IMR-90 (cell line): ENCODE measurements at regions not wholly inside any gene's neighbourhood (a gene's known extent, or its start where the extent isn't known, plus 50 kb on each side); places are given as distances from the start of the nearest gene placed in this dataset.

Experiments
- ATAC-seq: fragments of 200-7000 bp; cut with Tn5 transposase; 2 replicates; pipeline ENCODE4 v1.9.1; 2020; ENCODE audit warnings: low read depth, mild to moderate bottlenecking, moderate library complexity
- BruUV-seq: library from RNA; stranded (reverse); fragments of 400-500 nt; replicated peaks from 2 replicates; lab custom pipeline; 2021; lab: Mats Ljungman, UMichigan
- CTCF ChIA-PET: fragments of 300-600 bp; formaldehyde crosslinking; extraction: SDS; loops from one replicate; lab custom pipeline; 2021; ENCODE audit warnings: antibody characterized with exemption; lab: Yijun Ruan, JAX
- POLR2A ChIA-PET: fragments of 300-600 bp; sonication (Branson Sonifier 250); formaldehyde crosslinking; loops from one replicate; lab custom pipeline; 2022; ENCODE audit warnings: antibody characterized with exemption; ENCODE audit not compliant: unreplicated experiment; lab: Charles Lee
- DNase-seq: peaks from one replicate; pipeline ENCODE4 v3.0.0; 2013
- H2AFZ ChIP-seq: replicated peaks from 2 replicates; pipeline ENCODE3; 2013; ENCODE audit warnings: low read length, mild to moderate bottlenecking; ENCODE audit not compliant: poor library complexity
- H2AK5ac ChIP-seq: 2 replicates; pipeline ENCODE4 v1.6.1; 2013; ENCODE audit warnings: low read depth, low read length, inconsistent platforms
- H2AK9ac ChIP-seq: replicated peaks from 2 replicates; pipeline ENCODE3; 2013; ENCODE audit warnings: mild to moderate bottlenecking, low read depth, low read length, moderate library complexity; ENCODE audit not compliant: poor library complexity
- H2BK120ac ChIP-seq: 2 replicates; pipeline ENCODE4 v1.6.1; 2013; ENCODE audit warnings: low read depth, low read length, inconsistent platforms
- H2BK15ac ChIP-seq: 3 replicates; pipeline ENCODE4 v1.6.1; 2013; ENCODE audit warnings: low read depth, low read length, inconsistent platforms
- H2BK20ac ChIP-seq: 2 replicates; pipeline ENCODE4 v1.6.1; 2013; ENCODE audit warnings: low read depth, mild to moderate bottlenecking, inconsistent platforms, low read length, moderate library complexity
- H2BK5ac ChIP-seq: 2 replicates; pipeline ENCODE4 v1.6.1; 2013; ENCODE audit warnings: mild to moderate bottlenecking, low read depth, low read length, inconsistent platforms; ENCODE audit not compliant: poor library complexity, severe bottlenecking
- H3K14ac ChIP-seq: replicated peaks from 2 replicates; pipeline ENCODE4 v1.6.1; 2013; ENCODE audit warnings: low read depth, low read length, inconsistent platforms
- H3K18ac ChIP-seq: 2 replicates; pipeline ENCODE4 v1.6.1; 2013; ENCODE audit warnings: low read depth, low read length, control low read depth
- H3K23ac ChIP-seq: 2 replicates; pipeline ENCODE4 v1.6.1; 2013; ENCODE audit warnings: low read depth, low read length, inconsistent platforms
- H3K27ac ChIP-seq: 2 replicates; pipeline ENCODE4 v1.5.1; 2013; ENCODE audit warnings: mild to moderate bottlenecking, control low read depth, low read length; ENCODE audit not compliant: insufficient read depth
- H3K27me3 ChIP-seq: 2 replicates; pipeline ENCODE4 v1.6.1; 2013; ENCODE audit warnings: low read length; ENCODE audit not compliant: control insufficient read depth, insufficient read depth
- H3K36me3 ChIP-seq: 2 replicates; pipeline ENCODE4 v1.6.1; 2013; ENCODE audit warnings: low read length, mixed read lengths; ENCODE audit not compliant: control insufficient read depth, insufficient read depth
- H3K4ac ChIP-seq: 2 replicates; pipeline ENCODE4 v1.6.1; 2013; ENCODE audit warnings: low read depth, low read length, inconsistent platforms
- H3K4me1 ChIP-seq: 2 replicates; pipeline ENCODE4 v1.6.1; 2013; ENCODE audit warnings: low read length, mixed read lengths; ENCODE audit not compliant: control insufficient read depth, insufficient read depth
- H3K4me2 ChIP-seq: 2 replicates; pipeline ENCODE4 v1.6.1; 2013; ENCODE audit warnings: low read depth, mild to moderate bottlenecking, control low read depth, low read length, moderate library complexity
- H3K4me3 ChIP-seq: 2 replicates; pipeline ENCODE4 v1.5.1; 2013; ENCODE audit warnings: low read depth, mild to moderate bottlenecking, control low read depth, low read length, moderate library complexity; ENCODE audit not compliant: insufficient read depth
- H3K56ac ChIP-seq: 2 replicates; pipeline ENCODE4 v1.6.1; 2013; ENCODE audit warnings: low read length, inconsistent platforms; ENCODE audit not compliant: insufficient read depth; ENCODE audit errors: extremely low read depth
- H3K79me1 ChIP-seq, 2 experiments: 2 replicates each; pipeline ENCODE4 v1.6.1; 2013; ENCODE audit warnings: low read length in 2 of 2, inconsistent platforms in 1 of 2, low read depth in 1 of 2
- H3K9ac ChIP-seq: 2 replicates; pipeline ENCODE4 v1.6.1; 2013; ENCODE audit warnings: low read depth, low read length, control low read depth
- H3K9me1 ChIP-seq: 2 replicates; pipeline ENCODE4 v1.6.1; 2013; ENCODE audit warnings: low read length, inconsistent platforms; ENCODE audit not compliant: insufficient read depth
- H3K9me3 ChIP-seq: 2 replicates; pipeline ENCODE4 v1.6.1; 2013; ENCODE audit warnings: low read length; ENCODE audit not compliant: control insufficient read depth, insufficient read depth
- H4K20me1 ChIP-seq: 2 replicates; pipeline ENCODE4 v1.6.1; 2013; ENCODE audit warnings: low read length, inconsistent platforms; ENCODE audit not compliant: insufficient read depth
- H4K5ac ChIP-seq: 2 replicates; pipeline ENCODE4 v1.6.1; 2013; ENCODE audit warnings: mild to moderate bottlenecking, low read depth, low read length, control low read depth
- H4K8ac ChIP-seq, 2 experiments: 2 replicates each; pipeline ENCODE4 v1.6.1; 2013; ENCODE audit warnings: low read depth in 2 of 2, low read length in 2 of 2, control low read depth in 1 of 2, inconsistent platforms in 1 of 2
- H4K91ac ChIP-seq: 2 replicates; pipeline ENCODE4 v1.6.1; 2013; ENCODE audit warnings: low read depth, low read length, inconsistent platforms; ENCODE audit not compliant: insufficient read depth
- BHLHE40 ChIP-seq: fragments of 150-350 bp; IDR thresholded peaks from 2 replicates; pipeline ENCODE4 v1.6.1; 2016; ENCODE audit warnings: mild to moderate bottlenecking, low read depth, low read length
- CEBPB ChIP-seq: IDR thresholded peaks from 2 replicates; pipeline ENCODE4 v1.6.1; 2012; ENCODE audit warnings: low read depth, low read length, improper control_type of control experiment
- CHD1 ChIP-seq: IDR thresholded peaks from 2 replicates; pipeline ENCODE4 v1.6.1; 2012; ENCODE audit warnings: low read depth, low read length, improper control_type of control experiment
- ELK1 ChIP-seq: fragments of 150-350 bp; IDR thresholded peaks from 2 replicates; pipeline ENCODE4 v1.6.1; 2016; ENCODE audit warnings: low read depth, mild to moderate bottlenecking, low read length, moderate library complexity, borderline replicate concordance
- FOS ChIP-seq: fragments of 150-350 bp; IDR thresholded peaks from 2 replicates; pipeline ENCODE4 v1.6.1; 2016; ENCODE audit warnings: low read depth, low read length
- MAZ ChIP-seq: IDR thresholded peaks from 2 replicates; pipeline ENCODE4 v1.6.1; 2012; ENCODE audit warnings: low read depth, mild to moderate bottlenecking, low read length, improper control_type of control experiment, moderate library complexity, borderline replicate concordance
- MXI1 ChIP-seq: IDR thresholded peaks from 2 replicates; pipeline ENCODE4 v1.6.1; 2012; ENCODE audit warnings: low read depth, mild to moderate bottlenecking, low read length, moderate library complexity, borderline replicate concordance
- POLR2A ChIP-seq: IDR thresholded peaks from 2 replicates; pipeline ENCODE4 v1.6.1; 2012; ENCODE audit warnings: mild to moderate bottlenecking, low read depth, low read length
- RAD21 ChIP-seq: IDR thresholded peaks from 2 replicates; pipeline ENCODE4 v1.6.1; 2012; ENCODE audit warnings: low read length, improper control_type of control experiment
- RFX5 ChIP-seq: IDR thresholded peaks from 2 replicates; pipeline ENCODE4 v1.8.0; 2012; ENCODE audit warnings: low read depth, mild to moderate bottlenecking, low read length, moderate library complexity
- SMC3 ChIP-seq: fragments of 150-350 bp; IDR thresholded peaks from 2 replicates; pipeline ENCODE4 v1.6.1; 2016; ENCODE audit warnings: low read depth, mild to moderate bottlenecking, antibody characterized with exemption, low read length, moderate library complexity
- WGBS, 2 experiments: methylation state at CpG; one replicate each; pipeline versions ENCODE4 v1.1.5 to v1.1.7; 2013; ENCODE audit warnings: missing lambda C conversion rate in 2 of 2; ENCODE audit not compliant: insufficient read length in 1 of 2; ENCODE audit errors: extremely low coverage in 2 of 2; 5-methylcytosine and 5-hydroxymethylcytosine counted together
- dilution Hi-C: fragments of 300-500 bp; cut with HindIII; formaldehyde crosslinking; loops from one replicate; pipeline ENCODE4 v1.14.3; 2018; ENCODE audit warnings: low sequenced_read_pairs; ENCODE audit not compliant: unreplicated experiment
- in situ Hi-C: fragments of 300-500 bp; cut with MboI; formaldehyde crosslinking; loops from 3 replicates; pipeline ENCODE4 v1.14.3; 2019; ENCODE audit warnings: low sequenced_read_pairs, inconsistent platforms, mixed read lengths
- intact Hi-C: fragments of 100-400 bp; cut with micrococcal nuclease; formaldehyde crosslinking; loops from 2 replicates; pipeline ENCODE4 v1.10.0; 2022
- TF ChIP-seq, protein P1 (sequence below): fragments of 150-350 bp; IDR thresholded peaks from 2 replicates; pipeline ENCODE4 v1.6.1; 2017; ENCODE audit warnings: mild to moderate bottlenecking, antibody characterized with exemption, low read length, low read depth
- TF ChIP-seq, protein P2 (sequence below): conservative IDR thresholded peaks from 2 replicates; pipeline ENCODE4 v1.5.1; 2012; ENCODE audit warnings: mild to moderate bottlenecking, low read depth, low read length, improper control_type of control experiment

DNA sequence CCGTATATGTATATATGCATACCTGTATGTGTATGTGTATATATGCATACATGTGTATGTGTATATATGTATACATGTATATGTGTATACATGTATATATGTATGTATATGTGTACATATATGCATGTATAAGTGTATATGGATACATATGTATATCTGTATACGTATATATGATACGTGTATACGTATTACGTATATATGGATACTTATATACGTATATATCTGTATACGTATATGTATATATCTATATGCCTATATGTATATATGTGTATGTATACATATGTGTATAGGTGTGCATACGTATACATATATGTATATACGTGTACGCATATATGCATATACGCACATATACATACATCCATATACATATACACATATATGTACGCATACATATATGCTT is 681.6 kb upstream of the ANO3 start:
- H3K9me1 ChIP-seq: no peaks in the 10 kb centered on the region
- no peak overlapping the region for H2BK15ac ChIP-seq
- ATAC-seq (no peak), DNase-seq (no peak)
- no peak overlapping the region for H2BK5ac ChIP-seq
- no peak overlapping the region for H2AFZ ChIP-seq
- no peaks in the 10 kb centered on the region for H3K36me3 ChIP-seq
- no peak overlapping the region for H2AK5ac ChIP-seq
- H2BK120ac ChIP-seq: no peak overlapping the region
- no peak overlapping the region for H3K14ac ChIP-seq
- no peak overlapping the region for H3K9ac ChIP-seq
- POLR2A ChIA-PET: no interaction called here
- in situ Hi-C loops (no loop called here), dilution Hi-C loops (no loop called here), intact Hi-C loops (no loop called here)
- no peak overlapping the region for H3K4ac ChIP-seq
- H4K20me1 ChIP-seq: no peaks in the 10 kb centered on the region
- no peak overlapping the region for H3K56ac ChIP-seq
- H3K18ac ChIP-seq: no peak overlapping the region
- H3K27ac ChIP-seq: no peak overlapping the region
- H3K4me1 ChIP-seq: no peaks in the 10 kb centered on the region
- WGBS, 2 experiments: no CpG with 5 or more reads among the region's 12 CpGs
- H3K27me3 ChIP-seq: no peaks in the 10 kb centered on the region
- no peak overlapping the region for H4K91ac ChIP-seq
- no peak overlapping the region for H3K23ac ChIP-seq
- CTCF ChIA-PET: no interaction called here
- no peaks in the 10 kb centered on the region for H3K79me1 ChIP-seq
- H4K5ac ChIP-seq: no peak overlapping the region
- H4K8ac ChIP-seq: no peak overlapping the region
- H2AK9ac ChIP-seq: no peak overlapping the region
- no peak overlapping the region for H3K4me3 ChIP-seq
- H3K4me2 ChIP-seq: no peak overlapping the region
- TF ChIP-seq MAZ (no peak), FOS (no peak), POLR2A (no peak), RFX5 (no peak), ELK1 (no peak), RAD21 (no peak), MXI1 (no peak), CHD1 (no peak), BHLHE40 (no peak), CEBPB (no peak), SMC3 (no peak)
- TF ChIP-seq, protein P1, sequence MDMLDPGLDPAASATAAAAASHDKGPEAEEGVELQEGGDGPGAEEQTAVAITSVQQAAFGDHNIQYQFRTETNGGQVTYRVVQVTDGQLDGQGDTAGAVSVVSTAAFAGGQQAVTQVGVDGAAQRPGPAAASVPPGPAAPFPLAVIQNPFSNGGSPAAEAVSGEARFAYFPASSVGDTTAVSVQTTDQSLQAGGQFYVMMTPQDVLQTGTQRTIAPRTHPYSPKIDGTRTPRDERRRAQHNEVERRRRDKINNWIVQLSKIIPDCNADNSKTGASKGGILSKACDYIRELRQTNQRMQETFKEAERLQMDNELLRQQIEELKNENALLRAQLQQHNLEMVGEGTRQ: no peak
- TF ChIP-seq, protein P2, sequence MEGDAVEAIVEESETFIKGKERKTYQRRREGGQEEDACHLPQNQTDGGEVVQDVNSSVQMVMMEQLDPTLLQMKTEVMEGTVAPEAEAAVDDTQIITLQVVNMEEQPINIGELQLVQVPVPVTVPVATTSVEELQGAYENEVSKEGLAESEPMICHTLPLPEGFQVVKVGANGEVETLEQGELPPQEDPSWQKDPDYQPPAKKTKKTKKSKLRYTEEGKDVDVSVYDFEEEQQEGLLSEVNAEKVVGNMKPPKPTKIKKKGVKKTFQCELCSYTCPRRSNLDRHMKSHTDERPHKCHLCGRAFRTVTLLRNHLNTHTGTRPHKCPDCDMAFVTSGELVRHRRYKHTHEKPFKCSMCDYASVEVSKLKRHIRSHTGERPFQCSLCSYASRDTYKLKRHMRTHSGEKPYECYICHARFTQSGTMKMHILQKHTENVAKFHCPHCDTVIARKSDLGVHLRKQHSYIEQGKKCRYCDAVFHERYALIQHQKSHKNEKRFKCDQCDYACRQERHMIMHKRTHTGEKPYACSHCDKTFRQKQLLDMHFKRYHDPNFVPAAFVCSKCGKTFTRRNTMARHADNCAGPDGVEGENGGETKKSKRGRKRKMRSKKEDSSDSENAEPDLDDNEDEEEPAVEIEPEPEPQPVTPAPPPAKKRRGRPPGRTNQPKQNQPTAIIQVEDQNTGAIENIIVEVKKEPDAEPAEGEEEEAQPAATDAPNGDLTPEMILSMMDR: no peak
- no TSS peak for BruUV-seq
- no peak overlapping the region for H2BK20ac ChIP-seq
- no peaks in the 10 kb centered on the region for H3K9me3 ChIP-seq
